ENCODE measurements at regions not wholly inside any gene's neighbourhood (a gene's known extent, or its start where the extent isn't known, plus 50 kb on each side); places are given as distances from the start of the nearest gene placed in this dataset.

DNA sequence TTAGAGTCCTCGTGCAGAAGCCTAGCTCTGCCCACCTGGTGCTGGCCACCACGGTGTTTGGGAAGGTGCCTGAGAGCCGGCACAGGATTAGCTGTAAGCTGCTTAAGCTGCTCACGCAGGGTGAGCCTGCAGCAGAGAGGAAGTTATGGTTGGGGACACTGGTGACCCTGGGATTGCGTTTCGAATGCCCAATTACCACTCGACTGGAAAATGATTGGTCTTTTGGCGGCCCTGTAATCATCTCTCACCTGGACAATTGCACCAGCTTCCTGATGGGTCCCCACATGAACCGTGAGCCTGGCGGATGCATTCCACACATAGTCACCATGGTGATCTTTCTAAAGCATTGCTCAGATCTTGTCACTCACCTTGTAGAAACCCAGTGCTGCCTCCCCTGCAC is 442.3 kb upstream of the ZMIZ1 start:
- no peak for DNase-seq (ENCODE audit: low read depth in 1 of 2, low spot score in 1 of 2)

DNA sequence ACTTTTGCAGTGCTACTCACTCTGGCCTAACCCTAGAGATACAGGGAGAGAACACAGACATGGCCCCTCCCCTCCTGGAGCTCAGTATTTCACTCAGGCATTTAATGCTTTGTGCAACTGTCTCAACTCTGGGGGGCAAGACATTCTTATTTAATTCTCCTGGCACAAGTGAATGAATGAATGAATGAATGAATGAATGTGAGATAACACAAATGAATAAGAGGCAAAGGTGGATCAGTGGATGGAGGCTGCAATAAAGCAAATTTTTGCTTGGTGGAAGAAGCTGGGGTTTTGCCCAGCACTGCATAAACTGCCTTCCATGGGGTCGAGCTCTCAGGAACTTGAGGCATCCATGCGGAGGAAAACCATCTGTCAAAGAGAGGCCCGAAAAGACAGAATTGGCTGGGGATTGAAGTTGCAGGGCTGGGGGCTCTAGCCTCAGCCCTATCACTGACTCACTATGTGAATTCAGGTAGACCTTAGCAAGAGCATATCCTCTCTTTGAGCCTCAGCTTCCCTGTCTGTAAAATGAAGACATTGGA is 441.4 kb upstream of the ZMIZ1 start:
- no peak for DNase-seq (ENCODE audit: low read depth in 1 of 2, low spot score in 1 of 2)

DNA sequence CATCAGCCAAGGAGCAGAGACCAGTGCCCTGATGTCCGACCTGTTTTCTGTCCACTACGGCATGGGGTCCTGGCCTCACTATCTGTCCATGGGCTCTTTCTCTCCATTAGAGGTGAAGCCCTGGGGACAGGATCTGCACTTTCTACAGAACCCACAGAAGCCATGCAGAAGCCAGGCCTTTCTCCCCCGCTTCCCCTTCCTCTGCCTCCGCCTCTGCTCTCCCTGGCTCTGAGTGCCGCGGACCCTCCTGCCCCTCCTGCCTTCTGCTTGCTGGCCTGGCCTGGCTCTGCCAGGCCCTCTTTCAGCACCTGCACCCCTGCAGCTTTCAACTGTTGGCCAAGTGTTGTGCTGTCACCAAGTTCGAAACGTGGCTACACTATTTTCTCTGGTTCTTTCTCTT is 439.8 kb upstream of the ZMIZ1 start:
- DNase-seq (ENCODE audit: low read depth in 1 of 2, low spot score in 1 of 2): no peak

DNA sequence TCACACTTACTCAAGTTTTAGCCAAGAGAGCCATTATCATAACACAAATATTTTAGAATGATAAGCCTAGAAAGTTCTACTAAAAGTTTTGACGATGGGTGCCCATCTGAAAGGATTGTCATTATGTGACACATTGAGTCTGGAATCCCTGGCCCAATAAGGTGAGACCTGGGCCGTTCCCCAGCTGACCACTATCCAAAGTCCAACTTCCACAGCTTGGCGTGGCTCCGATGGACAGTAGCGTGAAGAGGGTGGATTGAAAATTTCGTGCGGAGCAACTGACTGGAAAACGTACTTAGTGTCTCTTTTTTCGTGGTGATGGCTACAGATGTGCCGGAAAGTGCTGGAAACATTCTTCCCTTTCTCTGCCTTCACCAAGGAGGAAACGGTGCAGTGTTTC is 439.0 kb upstream of the ZMIZ1 start:
- no peak for DNase-seq (ENCODE audit: low read depth in 1 of 2, low spot score in 1 of 2)

DNA sequence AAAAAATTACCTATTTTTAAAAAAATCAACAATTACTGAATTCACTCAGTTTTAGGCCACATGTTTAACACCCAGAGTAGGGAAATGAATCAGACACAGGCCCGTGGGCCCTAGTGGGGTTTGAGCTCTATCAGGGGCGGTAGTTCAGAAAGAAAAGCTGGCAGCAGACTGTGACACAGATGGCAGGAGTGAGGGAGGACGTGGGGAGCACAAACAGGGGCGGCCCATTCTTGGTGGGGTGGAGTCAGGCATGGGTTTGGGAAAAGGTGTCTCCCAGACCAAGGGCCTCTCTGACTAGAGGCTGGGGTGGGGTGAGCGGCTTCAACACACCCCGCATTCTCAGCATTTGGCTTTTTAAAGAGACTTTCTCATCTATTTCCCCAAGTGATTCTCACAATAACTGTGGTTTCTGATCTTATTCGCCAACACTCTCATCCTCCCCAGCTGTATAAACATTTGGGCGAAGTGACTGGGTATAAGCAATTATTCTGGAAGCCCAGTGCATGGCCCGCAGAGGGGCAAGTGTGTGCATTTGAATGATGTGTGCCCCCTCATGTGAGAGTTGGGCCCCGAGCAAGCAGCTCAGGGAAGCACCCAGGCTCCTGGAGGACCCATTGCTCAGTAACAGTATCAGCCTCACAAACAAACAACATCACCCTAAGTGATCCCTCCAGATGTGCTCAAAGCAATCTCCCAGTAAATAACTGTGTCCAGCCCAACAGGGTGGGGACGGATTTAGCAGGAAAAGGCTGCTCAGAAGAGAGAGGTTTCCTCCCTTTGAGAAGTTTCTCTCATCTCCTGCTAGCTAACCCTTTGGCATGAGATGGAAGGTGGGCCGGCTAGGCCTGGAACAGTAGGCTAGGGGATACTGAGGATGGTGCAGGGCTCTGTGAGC is 437.6 kb upstream of the ZMIZ1 start:
- no peak for DNase-seq (ENCODE audit: low read depth in 1 of 2, low spot score in 1 of 2)

DNA sequence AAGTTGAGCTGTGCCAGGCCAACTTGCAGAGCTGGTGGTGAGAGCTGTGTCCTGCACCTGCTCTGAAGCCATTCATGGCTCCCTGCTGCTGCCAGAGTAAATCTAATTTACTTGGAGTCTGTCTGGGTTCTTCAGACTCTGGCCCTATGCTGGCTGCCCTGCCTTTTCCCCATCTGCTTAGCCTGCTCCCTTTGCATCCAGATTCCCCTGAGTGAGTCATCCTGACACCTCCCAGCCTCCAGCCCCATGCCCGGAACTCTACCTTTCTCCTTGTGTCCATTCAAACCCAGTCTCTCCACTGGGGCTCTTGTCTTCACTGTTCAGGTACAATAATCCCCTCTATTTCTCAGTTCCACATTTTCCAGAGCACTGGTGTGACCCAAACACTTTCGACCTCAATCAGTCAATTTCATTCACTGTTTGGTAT is 434.4 kb upstream of the ZMIZ1 start:
- DNase-seq (ENCODE audit: low read depth in 1 of 2, low spot score in 1 of 2): no peak

DNA sequence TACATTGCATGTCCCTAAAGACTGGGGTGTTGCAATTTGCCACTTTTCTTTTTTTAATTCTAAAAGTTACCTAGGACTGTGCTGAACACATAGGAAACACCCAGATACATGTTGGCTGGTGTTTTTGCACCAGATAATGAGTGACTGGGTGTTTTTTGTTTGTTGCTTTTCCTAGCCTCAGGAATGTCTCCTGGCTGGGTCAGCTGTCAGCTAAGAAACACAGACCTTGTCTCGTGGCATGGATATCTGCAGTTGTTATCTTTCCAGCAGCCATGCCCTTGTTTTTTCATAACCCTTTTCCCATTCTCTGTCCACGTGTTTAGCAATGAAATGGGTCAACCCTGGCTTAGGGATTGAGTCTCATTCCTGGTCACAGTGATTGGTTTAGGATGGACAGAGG is 433.9 kb upstream of the ZMIZ1 start:
- no peak for DNase-seq (ENCODE audit: low read depth in 1 of 2, low spot score in 1 of 2)

DNA sequence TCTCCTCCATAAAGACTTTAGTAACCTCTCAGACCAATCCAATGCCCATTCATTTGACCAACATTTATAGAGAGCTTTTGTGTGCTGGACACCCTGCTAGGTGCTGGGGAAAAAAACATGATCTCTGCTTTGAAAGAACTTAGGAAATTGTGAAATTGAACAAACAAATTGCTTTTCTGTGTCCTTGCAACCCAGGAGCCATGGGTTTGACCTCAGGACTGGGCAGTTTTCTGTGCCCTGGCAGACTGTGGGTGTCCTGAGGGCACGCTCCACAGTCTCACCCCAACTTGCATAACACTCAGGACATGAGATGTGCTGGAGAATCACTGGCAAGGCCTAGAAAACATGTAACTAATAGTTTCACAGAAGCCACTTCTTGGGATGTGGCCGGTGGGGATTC is 429.1 kb upstream of the ZMIZ1 start:
- no peak for DNase-seq (ENCODE audit: low read depth in 1 of 2, low spot score in 1 of 2)

DNA sequence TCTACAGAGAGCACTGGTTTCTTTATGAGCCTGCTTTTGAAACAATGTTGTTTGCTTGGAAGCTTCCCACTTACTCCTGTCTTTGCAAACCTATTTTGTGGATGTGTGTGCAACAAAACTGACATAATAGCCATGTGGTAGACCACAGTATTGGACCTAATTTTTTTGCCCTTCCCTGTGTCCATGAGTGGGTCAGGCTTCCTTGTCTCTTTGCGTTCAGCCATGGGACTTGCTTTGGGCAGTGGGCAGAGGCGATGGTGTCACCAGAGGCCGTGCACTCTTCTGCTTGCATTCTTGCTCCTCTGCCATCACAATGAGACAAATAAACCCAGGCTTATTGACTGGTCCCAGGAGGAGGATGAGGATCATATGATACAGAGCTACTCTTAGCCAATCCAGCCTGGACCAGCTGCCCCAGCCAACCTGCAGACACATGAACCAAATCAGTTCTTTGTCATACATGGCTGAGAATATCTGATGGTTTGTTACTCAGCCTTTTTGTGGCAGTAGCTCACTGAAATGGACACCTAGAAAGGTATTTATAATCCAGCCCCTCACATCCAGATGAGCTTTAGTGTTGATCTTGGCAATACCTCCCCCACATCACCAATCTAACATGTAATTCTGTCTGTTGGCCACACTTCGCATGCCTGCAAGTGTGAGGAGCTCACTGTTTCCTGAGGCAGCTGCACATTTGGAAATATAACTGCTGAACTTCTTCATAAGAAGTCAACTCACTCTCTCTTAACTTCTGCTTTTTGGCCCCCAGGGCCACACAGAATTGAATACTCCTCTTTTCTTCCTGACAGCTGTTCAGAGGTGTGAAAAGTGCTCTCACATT is 427.8 kb upstream of the ZMIZ1 start:
- no peak for DNase-seq (ENCODE audit: low read depth in 1 of 2, low spot score in 1 of 2)

DNA sequence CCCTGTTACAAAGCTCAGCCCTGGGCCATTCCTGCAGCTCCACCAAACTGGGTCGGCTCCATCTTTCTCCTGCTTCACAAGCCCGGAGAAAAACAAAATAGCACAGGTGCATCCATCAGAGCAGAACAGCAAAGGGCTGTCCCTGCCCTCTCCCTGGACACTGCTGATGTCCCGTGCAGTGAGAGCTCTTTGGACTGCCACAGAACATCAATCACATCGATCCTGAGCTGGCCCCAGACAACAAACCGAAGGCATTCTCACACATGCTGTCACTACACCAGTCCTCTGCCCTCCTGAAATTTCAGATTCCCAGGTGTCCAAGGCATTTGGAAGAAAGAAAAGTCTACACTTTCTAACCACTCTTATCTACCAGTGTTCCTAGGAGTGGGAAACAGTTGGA is 427.1 kb upstream of the ZMIZ1 start:
- DNase-seq (ENCODE audit: low read depth in 1 of 2, low spot score in 1 of 2): no peak

DNA sequence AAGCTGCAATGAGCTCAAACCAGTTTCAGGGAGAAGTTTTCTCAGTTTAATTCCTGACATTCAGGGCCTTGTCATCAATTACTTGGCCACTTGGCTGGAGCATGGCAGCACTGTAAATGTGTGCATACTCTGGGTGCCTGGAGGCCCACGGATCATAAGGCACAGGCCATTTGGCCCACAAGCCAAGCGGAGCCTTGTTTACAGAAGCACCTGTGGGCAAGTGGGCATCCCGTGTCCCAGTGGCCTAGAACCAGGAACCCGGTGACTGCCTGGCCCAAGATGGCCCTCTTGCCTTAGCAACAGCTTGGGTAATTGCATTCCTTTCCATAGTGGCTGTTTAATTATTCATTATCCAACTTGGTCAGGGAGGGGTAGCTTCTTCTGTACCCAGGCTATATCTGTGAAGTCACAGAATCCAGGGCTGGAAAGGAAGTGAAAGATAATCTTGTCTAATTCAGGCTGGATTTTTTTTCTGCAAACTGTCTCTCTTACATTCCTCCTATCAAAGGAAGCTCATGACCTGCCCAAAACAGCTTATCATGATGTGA is 426.4 kb upstream of the ZMIZ1 start:
- DNase-seq (ENCODE audit: low read depth in 1 of 2, low spot score in 1 of 2): no peak

DNA sequence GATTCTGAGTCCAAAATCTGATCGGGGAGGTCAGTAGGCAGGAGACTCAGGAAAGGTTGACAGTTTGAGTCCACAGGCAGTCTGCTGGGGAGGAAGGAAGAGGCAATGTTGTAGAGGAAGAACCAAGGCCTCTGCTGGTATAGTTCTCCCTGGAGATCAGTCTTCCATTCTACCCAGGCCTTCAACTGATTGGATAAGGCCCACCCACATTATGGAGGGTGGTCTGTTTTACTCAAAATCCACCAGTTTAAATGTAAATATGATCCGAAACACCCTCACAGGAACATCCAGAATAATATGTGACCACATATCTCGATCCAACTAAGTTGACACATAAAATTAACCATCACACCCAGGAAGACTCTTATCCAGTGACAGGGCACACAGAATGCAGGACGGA is 425.3 kb upstream of the ZMIZ1 start:
- no peak for DNase-seq (ENCODE audit: low read depth in 1 of 2, low spot score in 1 of 2)

DNA sequence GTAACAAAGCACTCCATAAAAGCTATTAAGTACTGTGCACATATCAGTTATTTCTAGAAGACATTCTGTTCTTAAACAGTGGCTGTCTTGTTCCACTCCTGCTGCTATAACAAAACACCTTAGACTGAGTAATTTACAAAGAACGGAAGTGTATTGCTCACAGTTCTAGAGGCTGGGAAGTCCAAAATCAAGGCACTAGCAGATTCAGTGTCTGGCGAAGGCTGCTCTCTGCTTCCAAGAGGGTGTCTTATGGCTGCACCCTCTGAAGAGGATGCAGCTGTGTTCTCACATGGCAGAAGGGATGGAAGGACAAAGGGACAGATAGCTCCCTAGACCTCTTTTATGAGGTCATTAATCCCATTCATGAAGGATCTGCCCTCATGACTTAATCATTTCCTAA is 424.2 kb upstream of the ZMIZ1 start:
- DNase-seq (ENCODE audit: low read depth in 1 of 2, low spot score in 1 of 2): no peak

DNA sequence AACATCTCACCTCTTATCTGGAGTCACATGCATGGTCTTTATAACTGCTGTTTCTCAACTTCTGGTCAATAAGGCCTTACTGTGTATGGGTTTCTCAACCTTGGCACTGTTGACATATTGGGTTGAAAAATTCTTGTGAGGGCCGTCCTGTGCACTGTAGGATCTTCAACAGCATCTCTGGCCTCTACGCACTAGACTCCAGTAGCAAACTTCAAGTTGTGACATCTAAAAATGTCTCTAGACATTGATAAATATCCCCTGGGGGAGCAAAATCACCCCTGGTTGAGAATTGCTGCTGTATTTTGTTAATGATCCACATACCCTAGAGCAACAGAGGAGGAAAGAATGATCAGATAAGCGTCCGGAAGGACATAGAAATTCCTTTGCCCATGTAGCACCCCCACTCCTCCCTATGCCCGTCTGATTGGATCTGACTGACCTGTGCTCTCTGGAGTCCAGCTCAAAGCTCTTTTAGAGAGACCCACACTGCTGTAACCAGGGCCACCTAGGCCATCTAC is 423.5 kb upstream of the ZMIZ1 start:
- no peak for DNase-seq (ENCODE audit: low read depth in 1 of 2, low spot score in 1 of 2)

DNA sequence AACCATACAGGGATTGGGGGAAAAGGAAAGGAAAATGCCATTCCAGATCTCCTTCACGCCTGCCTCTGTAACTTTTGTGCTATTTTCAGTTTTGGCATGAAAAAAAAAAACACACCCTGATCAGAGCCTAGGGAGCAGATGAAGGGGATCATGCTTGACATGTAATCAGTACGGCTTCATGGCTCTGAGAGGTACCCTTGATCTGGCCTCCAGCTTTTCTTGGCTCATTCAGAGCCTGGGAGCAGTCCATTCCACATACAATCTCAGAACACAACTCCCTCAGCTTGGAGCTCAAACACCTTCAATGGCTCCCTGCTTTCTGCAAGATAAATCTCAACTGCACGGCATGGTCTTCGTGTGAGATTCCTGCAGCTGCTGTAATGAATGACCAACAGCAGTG is 422.8 kb upstream of the ZMIZ1 start:
- no peak for DNase-seq (ENCODE audit: low read depth in 1 of 2, low spot score in 1 of 2)

DNA sequence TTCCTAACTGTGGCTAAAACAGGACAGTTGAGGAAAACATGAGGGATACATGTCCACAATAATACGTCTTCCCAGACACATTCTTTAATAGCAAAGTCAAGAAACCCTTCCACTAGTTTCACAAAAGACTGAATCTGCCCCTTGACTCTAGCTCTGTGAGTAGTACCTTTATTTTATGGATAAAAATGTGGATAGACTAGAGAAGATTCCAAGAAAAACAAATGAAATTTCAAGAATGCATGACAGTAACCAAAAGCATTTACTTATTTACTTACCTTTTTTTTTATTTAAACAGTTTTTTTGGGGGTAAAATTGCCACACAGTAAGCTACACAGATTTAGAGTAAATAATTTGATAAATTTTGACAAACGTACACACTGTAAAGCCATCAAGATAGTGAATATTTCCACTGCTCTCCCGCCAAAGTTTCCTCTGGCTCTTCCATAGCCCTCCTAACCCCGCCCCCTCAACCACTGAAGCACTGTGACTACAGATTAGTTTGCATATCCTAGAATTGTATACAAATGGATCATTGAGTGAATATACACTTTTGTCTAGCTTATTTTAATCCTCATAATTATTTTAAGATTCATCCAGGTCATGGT is 420.4 kb upstream of the ZMIZ1 start:
- DNase-seq (ENCODE audit: low read depth in 1 of 2, low spot score in 1 of 2): no peak

DNA sequence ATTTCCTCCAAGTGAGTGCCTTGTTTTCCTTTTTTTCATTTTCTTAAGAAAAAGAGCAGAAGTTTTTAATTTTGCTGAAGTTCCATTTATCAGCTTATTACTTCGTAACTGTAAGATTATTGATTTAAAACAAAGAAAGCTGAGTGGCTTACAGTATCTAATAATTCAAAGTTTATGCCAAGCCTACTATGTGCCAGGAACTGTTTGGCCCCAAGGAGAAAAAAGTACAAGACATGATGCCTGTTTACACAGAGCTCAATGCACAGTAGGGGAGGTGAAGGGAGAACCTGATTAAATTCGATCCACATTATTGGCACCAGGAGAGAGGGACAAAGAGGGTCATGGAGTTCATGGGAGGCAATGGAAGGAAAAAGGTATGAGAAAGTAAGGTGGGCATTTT is 419.3 kb upstream of the ZMIZ1 start:
- no peak for DNase-seq (ENCODE audit: low read depth in 1 of 2, low spot score in 1 of 2)

DNA sequence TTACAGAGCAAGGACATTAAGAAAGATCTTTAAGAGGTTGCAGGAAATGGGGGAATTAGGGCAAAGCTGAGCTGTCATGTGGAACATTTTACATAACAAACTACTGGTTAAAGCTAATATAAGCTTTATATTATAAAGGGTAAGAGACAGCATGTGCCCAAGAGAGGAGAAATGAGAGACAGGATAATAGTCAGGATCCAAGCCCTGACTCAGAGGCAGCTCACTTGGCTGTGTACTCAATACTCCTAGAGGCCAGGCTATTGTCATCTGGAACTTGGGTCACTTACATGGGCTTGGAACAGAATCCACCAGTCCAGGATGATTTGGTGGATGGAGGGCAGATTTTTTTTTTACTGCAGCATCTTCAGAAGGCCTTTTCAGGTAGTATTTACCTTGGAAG is 418.6 kb upstream of the ZMIZ1 start:
- no peak for DNase-seq (ENCODE audit: low read depth in 1 of 2, low spot score in 1 of 2)

DNA sequence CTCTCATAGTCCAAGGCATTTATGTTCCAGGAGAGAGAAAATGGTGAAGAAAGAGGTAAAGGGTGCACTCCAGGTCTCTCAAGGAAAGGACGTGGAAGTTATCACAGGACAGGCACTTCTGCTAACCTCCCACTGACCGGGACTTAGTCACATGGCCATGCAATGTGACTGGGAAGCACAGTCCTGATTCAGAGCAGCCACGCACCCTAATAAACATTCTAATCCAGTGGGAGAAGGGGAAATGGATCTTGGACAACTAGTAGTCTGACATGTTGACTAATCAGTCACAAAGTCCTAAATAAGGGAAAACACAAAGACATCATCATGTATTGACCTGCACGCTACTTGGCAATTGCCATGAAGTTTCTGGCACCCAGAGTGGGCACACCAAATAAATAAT is 417.5 kb upstream of the ZMIZ1 start:
- DNase-seq (ENCODE audit: low read depth in 1 of 2, low spot score in 1 of 2): no peak

DNA sequence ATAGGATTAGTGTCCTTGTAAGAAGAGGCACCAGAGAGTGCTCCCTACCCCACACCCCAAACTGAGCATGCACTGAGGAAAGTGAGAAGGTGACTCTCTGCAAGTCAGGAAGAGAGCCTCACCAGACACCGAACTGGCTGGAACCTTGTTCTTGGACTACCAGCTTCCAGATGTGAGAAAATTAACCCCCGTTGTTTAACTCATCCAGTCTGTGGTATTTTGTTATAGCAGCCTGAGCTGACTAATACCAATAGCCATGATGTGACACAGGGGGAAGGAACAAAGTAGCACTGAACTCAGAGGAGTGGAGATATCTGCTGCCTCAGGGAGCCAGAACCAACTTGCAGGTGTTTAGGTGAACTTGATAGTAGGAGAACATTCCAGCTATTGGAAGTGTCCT is 415.2 kb upstream of the ZMIZ1 start:
- no peak for DNase-seq (ENCODE audit: low read depth in 1 of 2, low spot score in 1 of 2)

DNA sequence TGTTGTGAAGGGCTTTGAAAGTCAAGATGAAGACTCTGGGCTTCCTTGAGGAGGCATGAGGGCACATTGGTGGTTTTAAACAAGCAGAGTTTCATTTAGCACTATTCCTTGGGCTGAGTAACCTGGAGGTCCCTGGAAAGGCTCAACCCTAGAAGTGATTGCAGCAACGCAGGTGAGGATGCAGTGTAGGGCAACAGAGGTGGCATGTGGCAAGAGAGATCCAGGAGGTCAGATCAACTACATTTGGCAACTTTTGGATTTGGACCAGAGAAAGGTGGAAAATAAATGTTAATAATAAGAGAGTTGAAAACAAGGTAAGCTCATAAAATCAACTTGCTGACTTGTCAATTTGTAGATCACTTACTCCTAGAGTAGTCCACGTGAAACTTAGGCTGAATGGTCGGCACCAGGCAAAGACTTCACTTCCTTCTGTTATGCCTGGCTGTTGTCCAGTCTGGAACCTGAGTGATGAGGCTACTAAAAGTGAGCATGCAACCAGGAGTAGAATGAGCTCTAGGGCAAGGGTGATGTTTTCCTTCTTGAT is 414.6 kb upstream of the ZMIZ1 start:
- no peak for DNase-seq (ENCODE audit: low read depth in 1 of 2, low spot score in 1 of 2)

All from activated T-helper 1 cell treated with anti-CD3 and anti-CD28 coated beads, Interleukin-2, amount 50 U/mL, for 16 hours (primary cell).